T-cell (primary cell): ENCODE measurements at regions not wholly inside any gene's neighbourhood (a gene's known extent, or its start where the extent isn't known, plus 50 kb on each side); places are given as distances from the start of the nearest gene placed in this dataset.

Experiments
- ATAC-seq, 4 experiments: fragments of 200-7000 bp in 3 of 4; fragments of 150-1000 bp in 1 of 4; cut with Tn5 transposase; replicated peaks in 1 of 4; 1 replicate in 3 of 4; 2 replicates in 1 of 4; pipeline ENCODE4 v1.10.0; 2021; ENCODE audit warnings: moderate library complexity in 3 of 4, mild to moderate bottlenecking in 2 of 4, moderate number of reproducible peaks in 1 of 4
- CTCF ChIA-PET, 2 donors: fragments of 300-600 bp; sonication (Branson Sonifier 250); formaldehyde crosslinking; loops; one replicate each; lab custom pipeline; 2022; ENCODE audit warnings: antibody characterized with exemption in 2 of 2; lab: Charles Lee
- POLR2A ChIA-PET, 2 donors: fragments of 300-600 bp; sonication (Branson Sonifier 250); formaldehyde crosslinking; loops; one replicate each; lab custom pipeline; 2022; ENCODE audit warnings: antibody characterized with exemption in 2 of 2; lab: Charles Lee
- DNase-seq, 35 experiments: peaks; one replicate each; pipeline versions ENCODE4 v3.0.0 to v3.0.0-alpha.2; 2013 to 2023
- H3K27ac ChIP-seq: one replicate; pipeline ENCODE4 v1.5.1; 2013; ENCODE audit warnings: low read length
- H3K27me3 ChIP-seq, 2 experiments: replicated peaks in 1 of 2; 1 replicate in 1 of 2; 2 replicates in 1 of 2; pipeline versions ENCODE4 v1.6.1 to v1.7.0; 2013; ENCODE audit warnings: low read length in 1 of 2, mixed read lengths in 1 of 2; ENCODE audit not compliant: control insufficient read depth in 2 of 2, insufficient read depth in 2 of 2; ENCODE audit errors: extremely low read depth in 1 of 2
- H3K36me3 ChIP-seq, 2 donors: 1 replicate in 1 of 2; 2 replicates in 1 of 2; pipeline versions ENCODE4 v1.6.1 to v1.7.0; 2013; ENCODE audit warnings: low read length in 1 of 2; ENCODE audit not compliant: control insufficient read depth in 2 of 2, insufficient read depth in 1 of 2; ENCODE audit errors: extremely low read depth in 1 of 2
- H3K4me1 ChIP-seq, 2 experiments: 1 replicate in 1 of 2; 2 replicates in 1 of 2; pipeline versions ENCODE4 v1.6.1 to v1.7.0; 2013; ENCODE audit warnings: low read length in 2 of 2, mixed read lengths in 1 of 2; ENCODE audit not compliant: insufficient read depth in 2 of 2, control insufficient read depth in 1 of 2; ENCODE audit errors: extremely low read depth in 1 of 2
- H3K4me3 ChIP-seq, 2 donors: 1 replicate in 1 of 2; 2 replicates in 1 of 2; pipeline versions ENCODE4 v1.5.1 to v1.7.0; 2013; ENCODE audit warnings: mild to moderate bottlenecking in 2 of 2, low read length in 1 of 2, moderate library complexity in 1 of 2; ENCODE audit not compliant: control insufficient read depth in 1 of 2; ENCODE audit errors: extremely low read depth in 1 of 2
- H3K9me3 ChIP-seq: 2 replicates; pipeline ENCODE4 v1.7.0; 2013
- H3K27ac Mint-ChIP-seq, 2 donors: one replicate each; pipeline ENCODE4 v1.8.0; 2020 to 2021; ENCODE audit warnings: mild to moderate bottlenecking in 2 of 2, mixed read lengths in 2 of 2
- H3K27me3 Mint-ChIP-seq, 2 donors: one replicate each; pipeline ENCODE4 v1.8.0; 2021 to 2022; ENCODE audit warnings: mixed read lengths in 2 of 2
- H3K36me3 Mint-ChIP-seq: one replicate; pipeline ENCODE4 v1.8.0; 2021; ENCODE audit warnings: mixed read lengths
- H3K4me1 Mint-ChIP-seq, 3 donors: one replicate each; pipeline ENCODE4 v1.8.0; 2020 to 2022; ENCODE audit warnings: mixed read lengths in 3 of 3, mild to moderate bottlenecking in 1 of 3
- H3K4me3 Mint-ChIP-seq, 3 donors: one replicate each; pipeline ENCODE4 v1.8.0; 2020 to 2022; ENCODE audit warnings: mild to moderate bottlenecking in 3 of 3, mixed read lengths in 3 of 3, moderate library complexity in 3 of 3
- H3K9me3 Mint-ChIP-seq, 3 donors: one replicate each; pipeline ENCODE4 v1.8.0; 2020 to 2022; ENCODE audit warnings: mixed read lengths in 3 of 3
- WGBS: methylation state at CpG from one replicate; pipeline ENCODE4 v1.1.5; 2013; ENCODE audit warnings: missing lambda C conversion rate; ENCODE audit not compliant: insufficient coverage; 5-methylcytosine and 5-hydroxymethylcytosine counted together

GRCh38 chr9:14985419-14985818 is 75.2 kb upstream of the FREM1 start:
- ChIA-PET CTCF (no interaction called here), POLR2A (interaction anchor here in 1 of 2 donors (0.7 kb wide), 1 partner anchor 44 kb away, joined by 3 read pairs; no protein-coding TSS in a partner anchor)
- H3K4me3 Mint-ChIP-seq: no peak overlapping the region
- Histone ChIP-seq H3K4me1 (no peaks in the 10 kb centered on the region), H3K27me3 (no peaks in the 10 kb centered on the region), H3K36me3 (no peaks in the 10 kb centered on the region), H3K9me3 (no peaks in the 10 kb centered on the region), H3K4me3 (no peak overlapping the region), H3K27ac (no peak overlapping the region)
- H3K36me3 Mint-ChIP-seq: no peaks in the 10 kb centered on the region
- H3K4me1 Mint-ChIP-seq: peaks cover 7 to 16% (median 8%) of the 10 kb centered on the region in 3 donors
- ATAC-seq (no peak), DNase-seq (no peak)
- no CpG with 5 or more reads among the region's 1 CpG for WGBS
- peaks cover 0 to 3% (median 0%) of the 10 kb centered on the region in 3 donors for H3K9me3 Mint-ChIP-seq
- no peak overlapping the region for H3K27ac Mint-ChIP-seq
- H3K27me3 Mint-ChIP-seq: no peaks in the 10 kb centered on the region

- H3K9me3 Mint-ChIP-seq: peaks cover 0 to 3% (median 0%) of the 10 kb centered on the region in 3 donors
- Histone ChIP-seq H3K36me3 (no peaks in the 10 kb centered on the region), H3K4me3 (no peak overlapping the region), H3K9me3 (no peaks in the 10 kb centered on the region), H3K4me1 (no peaks in the 10 kb centered on the region), H3K27me3 (no peaks in the 10 kb centered on the region), H3K27ac (no peak overlapping the region)
- POLR2A ChIA-PET: no interaction called here
- no peak for ATAC-seq
- H3K4me1 Mint-ChIP-seq: peaks cover 7 to 15% (median 8%) of the 10 kb centered on the region in 3 donors
- H3K36me3 Mint-ChIP-seq: no peaks in the 10 kb centered on the region
- no peak overlapping the region for H3K4me3 Mint-ChIP-seq
- CTCF ChIA-PET: no interaction called here
- no peak for DNase-seq
- WGBS: 43% methylated on average over 1 of the region's 1 CpG
- no peak overlapping the region for H3K27ac Mint-ChIP-seq
- H3K27me3 Mint-ChIP-seq: no peaks in the 10 kb centered on the region
Measured at GRCh38 chr9:14983599-14983998, 73.4 kb upstream of the FREM1 start.

DNA sequence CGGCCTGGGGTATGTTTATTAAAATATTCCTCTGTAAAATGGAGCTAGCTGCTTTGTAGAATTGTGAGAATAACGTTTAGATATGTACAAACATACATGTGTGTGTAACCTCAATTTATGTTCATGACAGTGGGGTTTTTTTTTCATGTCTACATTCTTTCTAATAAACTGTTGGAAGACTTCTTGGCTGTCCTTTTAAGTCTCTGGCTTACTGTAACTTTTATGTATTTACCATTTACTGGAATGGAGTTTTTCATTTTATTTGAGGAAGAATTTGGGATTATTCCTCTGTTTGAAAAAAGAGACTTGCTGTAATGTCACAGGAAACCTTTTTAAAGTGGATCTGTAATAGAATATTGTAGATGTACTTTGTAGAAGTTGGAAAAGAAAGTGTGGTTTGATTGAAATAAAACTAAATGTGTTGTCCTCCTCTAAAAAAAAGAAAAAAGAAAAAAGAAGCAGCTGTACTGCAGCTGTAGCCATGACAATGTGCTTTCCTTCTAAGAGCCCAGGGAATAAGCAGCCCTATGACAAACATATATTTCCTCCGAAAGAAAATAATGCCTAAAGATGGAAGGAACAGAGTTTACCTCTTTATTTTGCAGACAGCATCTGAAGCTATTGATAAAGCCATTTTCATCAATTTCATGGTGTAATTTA is 71.2 kb upstream of the FREM1 start:
- H3K36me3 Mint-ChIP-seq: no peaks in the 10 kb centered on the region
- H3K27ac ChIP-seq: no peak overlapping the region
- H3K27me3 ChIP-seq: no peaks in the 10 kb centered on the region
- WGBS: no CpG with 5 or more reads among the region's 3 CpGs
- no peaks in the 10 kb centered on the region for H3K9me3 ChIP-seq
- H3K4me1 Mint-ChIP-seq: no peaks in the 10 kb centered on the region
- H3K27ac Mint-ChIP-seq: no peak overlapping the region
- H3K4me1 ChIP-seq: no peaks in the 10 kb centered on the region
- H3K4me3 ChIP-seq: no peak overlapping the region
- no peak overlapping the region for H3K4me3 Mint-ChIP-seq
- H3K36me3 ChIP-seq: no peaks in the 10 kb centered on the region
- no peak for ATAC-seq
- H3K27me3 Mint-ChIP-seq: no peaks in the 10 kb centered on the region
- POLR2A ChIA-PET: no interaction called here
- peaks cover 0 to 3% (median 0%) of the 10 kb centered on the region in 3 donors for H3K9me3 Mint-ChIP-seq
- CTCF ChIA-PET: interaction anchor here in 1 of 2 donors (0.6 kb wide), 1 partner anchor 105 kb away, joined by 3 read pairs; no protein-coding TSS in a partner anchor
- DNase-seq: no peak

DNA sequence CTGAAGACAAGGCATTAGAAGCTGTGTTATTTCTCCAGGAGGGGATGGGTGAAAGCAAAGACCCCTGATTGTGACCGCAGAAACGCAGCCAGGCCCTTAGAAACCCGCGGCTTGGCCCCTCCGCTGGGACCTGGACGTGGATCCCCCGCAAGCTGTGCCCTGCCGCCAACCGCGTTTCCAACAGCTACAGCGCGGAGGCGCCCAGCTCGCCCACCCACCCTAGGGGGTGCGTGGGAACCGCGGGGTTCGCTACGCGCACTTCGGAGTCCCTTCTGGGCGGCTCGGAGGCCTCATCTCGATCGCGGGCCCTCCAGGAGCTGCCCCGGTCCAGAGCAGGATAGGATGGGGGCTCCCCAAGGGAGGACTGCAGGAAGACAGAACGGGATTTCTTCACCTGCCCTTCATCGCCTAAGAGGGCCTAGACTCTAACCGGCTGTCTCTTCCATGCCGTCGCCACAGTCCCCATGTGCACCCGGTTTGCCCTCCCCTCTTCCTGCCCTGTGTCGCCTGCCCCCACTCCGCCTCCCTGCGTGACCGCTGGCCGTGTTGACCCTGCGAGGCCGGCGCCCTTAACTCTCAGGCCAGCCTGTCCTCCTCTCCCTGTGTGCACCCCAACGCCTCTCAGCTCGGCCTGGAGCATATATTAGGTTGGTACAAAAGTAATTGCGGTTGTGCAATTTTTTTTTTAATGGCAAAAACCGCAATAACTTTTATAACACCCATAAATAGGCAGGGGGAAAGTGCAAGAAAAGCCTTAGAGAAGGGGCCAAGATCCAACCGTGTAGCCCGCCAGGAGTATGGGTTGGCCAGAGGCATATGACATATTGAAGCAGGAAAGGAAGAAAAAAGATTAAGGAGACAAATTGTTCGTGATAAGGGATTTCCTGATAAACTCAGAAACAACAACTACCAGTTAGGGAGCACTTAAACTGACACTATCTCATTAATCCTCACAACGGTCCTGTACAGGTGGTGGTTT is 68.1 kb upstream of the FREM1 start:
- ChIA-PET CTCF (interaction anchor here in 1 of 2 donors (0.7 kb wide), 1 partner anchor 18 kb away, joined by 3 read pairs; no protein-coding TSS in a partner anchor), POLR2A (no interaction called here)
- no peak for DNase-seq
- Histone ChIP-seq H3K9me3 (no peaks in the 10 kb centered on the region), H3K27ac (no peak overlapping the region), H3K36me3 (no peaks in the 10 kb centered on the region), H3K27me3 (no peaks in the 10 kb centered on the region), H3K4me3 (no peak overlapping the region), H3K4me1 (no peaks in the 10 kb centered on the region)
- H3K9me3 Mint-ChIP-seq: peaks cover 0 to 3% (median 0%) of the 10 kb centered on the region in 3 donors
- no peak for ATAC-seq
- H3K4me1 Mint-ChIP-seq: no peaks in the 10 kb centered on the region
- no peak overlapping the region for H3K4me3 Mint-ChIP-seq
- 83% methylated on average over 27 of the region's 49 CpGs for WGBS
- no peaks in the 10 kb centered on the region for H3K36me3 Mint-ChIP-seq
- H3K27me3 Mint-ChIP-seq: no peaks in the 10 kb centered on the region
- no peak overlapping the region for H3K27ac Mint-ChIP-seq

- Mint-ChIP-seq H3K4me3 (no peak overlapping the region), H3K4me1 (no peaks in the 10 kb centered on the region), H3K9me3 (peaks cover 0 to 8% (median 6%) of the 10 kb centered on the region in 3 donors), H3K27me3 (peaks cover 5 to 12% of the 10 kb centered on the region in 2 donors), H3K36me3 (no peaks in the 10 kb centered on the region), H3K27ac (no peak overlapping the region)
- H3K36me3 ChIP-seq: no peaks in the 10 kb centered on the region
- H3K27me3 ChIP-seq: peaks cover 0 to 4% of the 10 kb centered on the region in 2 experiments
- no peak overlapping the region for H3K27ac ChIP-seq
- H3K4me3 ChIP-seq: no peak overlapping the region
- DNase-seq (no peak), ATAC-seq (no peak)
- WGBS: 80% methylated on average over 1 of the region's 8 CpGs
- CTCF ChIA-PET: no interaction called here
- no peaks in the 10 kb centered on the region for H3K4me1 ChIP-seq
- no peaks in the 10 kb centered on the region for H3K9me3 ChIP-seq
- POLR2A ChIA-PET: no interaction called here
Measured at GRCh38 chr9:14967450-14968321, 57.5 kb upstream of the FREM1 start.
